ENCODE measurements at regions not wholly inside any gene's neighbourhood (a gene's known extent, or its start where the extent isn't known, plus 50 kb on each side); places are given as distances from the start of the nearest gene placed in this dataset.

DNA sequence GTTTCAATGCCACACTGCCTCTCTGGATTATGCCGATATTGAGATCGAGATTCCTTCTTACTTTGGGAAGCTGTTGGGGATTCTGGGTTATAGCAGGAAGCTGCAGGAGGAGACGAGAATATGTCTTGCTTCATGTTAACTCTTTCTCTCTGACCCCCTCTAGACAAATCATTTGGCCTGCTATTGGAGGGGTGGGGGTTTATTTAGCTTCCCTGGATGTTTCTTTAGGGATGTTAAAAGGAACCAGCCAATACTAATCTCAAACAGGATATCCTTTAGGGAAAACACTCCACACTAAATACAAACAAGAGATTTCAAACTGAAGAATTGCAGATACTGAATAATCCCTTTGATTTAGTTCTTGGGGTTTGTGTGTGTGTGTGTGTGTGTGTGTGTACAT lies 102.6 kb downstream of the TMEM100 start:
- TF ChIP-seq, protein P1, sequence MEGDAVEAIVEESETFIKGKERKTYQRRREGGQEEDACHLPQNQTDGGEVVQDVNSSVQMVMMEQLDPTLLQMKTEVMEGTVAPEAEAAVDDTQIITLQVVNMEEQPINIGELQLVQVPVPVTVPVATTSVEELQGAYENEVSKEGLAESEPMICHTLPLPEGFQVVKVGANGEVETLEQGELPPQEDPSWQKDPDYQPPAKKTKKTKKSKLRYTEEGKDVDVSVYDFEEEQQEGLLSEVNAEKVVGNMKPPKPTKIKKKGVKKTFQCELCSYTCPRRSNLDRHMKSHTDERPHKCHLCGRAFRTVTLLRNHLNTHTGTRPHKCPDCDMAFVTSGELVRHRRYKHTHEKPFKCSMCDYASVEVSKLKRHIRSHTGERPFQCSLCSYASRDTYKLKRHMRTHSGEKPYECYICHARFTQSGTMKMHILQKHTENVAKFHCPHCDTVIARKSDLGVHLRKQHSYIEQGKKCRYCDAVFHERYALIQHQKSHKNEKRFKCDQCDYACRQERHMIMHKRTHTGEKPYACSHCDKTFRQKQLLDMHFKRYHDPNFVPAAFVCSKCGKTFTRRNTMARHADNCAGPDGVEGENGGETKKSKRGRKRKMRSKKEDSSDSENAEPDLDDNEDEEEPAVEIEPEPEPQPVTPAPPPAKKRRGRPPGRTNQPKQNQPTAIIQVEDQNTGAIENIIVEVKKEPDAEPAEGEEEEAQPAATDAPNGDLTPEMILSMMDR (IDR thresholded peaks at IDR 0.05; ENCODE audit: low read depth, low read length, missing input control): no peak
- TF ChIP-seq JUND (IDR thresholded peaks at IDR 0.05) (no peak), RAD21 (IDR thresholded peaks at IDR 0.05) (no peak), EGR1 (IDR thresholded peaks at IDR 0.05; ENCODE audit: low read depth in 2 of 2) (no peak), RXRA (IDR thresholded peaks at IDR 0.05) (no peak)
- TF ChIP-seq, protein P2, sequence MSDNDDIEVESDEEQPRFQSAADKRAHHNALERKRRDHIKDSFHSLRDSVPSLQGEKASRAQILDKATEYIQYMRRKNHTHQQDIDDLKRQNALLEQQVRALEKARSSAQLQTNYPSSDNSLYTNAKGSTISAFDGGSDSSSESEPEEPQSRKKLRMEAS (IDR thresholded peaks at IDR 0.05): no peak

Data from liver (tissue), 3 donors.